Glomerular visceral epithelial cell (primary cell): ENCODE measurements at regions not wholly inside any gene's neighbourhood (a gene's known extent, or its start where the extent isn't known, plus 50 kb on each side); places are given as distances from the start of the nearest gene placed in this dataset.
"Not testable (repeated sequence)": the region's sequence is repeated elsewhere in the genome, so short reads cannot be mapped to it uniquely, and the experiment has no call there.

Source experiments
- DNase-seq: peaks from one replicate; pipeline ENCODE4 v3.0.0-alpha.2; 2016; ENCODE audit errors: extremely low spot score

DNA sequence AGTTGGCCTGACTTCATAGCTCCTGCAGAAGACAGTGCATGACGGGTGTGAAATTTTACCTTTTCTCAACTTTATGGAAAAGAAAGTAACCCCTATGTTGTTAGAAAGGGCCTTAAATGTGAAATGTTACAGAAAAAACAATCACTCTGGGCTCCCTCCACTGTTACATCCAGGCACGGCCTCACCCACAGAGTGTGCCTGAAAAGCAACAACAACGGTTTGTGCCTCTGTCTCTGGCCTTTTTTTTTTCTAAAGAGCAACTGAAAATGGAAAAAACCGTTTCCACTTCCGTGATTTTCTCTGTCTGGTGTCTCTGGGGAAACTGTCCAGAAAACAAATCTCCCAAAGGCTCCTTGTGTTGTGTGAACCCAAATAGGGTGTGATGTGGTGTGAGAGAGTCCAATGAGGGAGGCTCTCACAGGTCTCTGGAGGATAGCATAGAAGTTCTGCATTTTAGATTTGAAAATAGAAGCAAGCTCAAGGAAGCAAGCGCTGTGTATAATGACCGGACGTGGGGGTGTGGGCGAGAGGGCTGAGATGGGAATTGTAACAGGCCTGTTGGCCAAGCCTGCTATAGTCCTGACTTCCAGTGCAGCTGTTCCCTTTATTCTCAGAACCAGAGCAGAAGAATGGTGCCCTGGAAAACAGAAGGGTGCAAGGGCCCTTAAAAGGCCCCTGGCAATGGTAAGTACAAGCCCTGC, 221.8 kb upstream of the TUT7 start:
- DNase-seq = no peak

DNA sequence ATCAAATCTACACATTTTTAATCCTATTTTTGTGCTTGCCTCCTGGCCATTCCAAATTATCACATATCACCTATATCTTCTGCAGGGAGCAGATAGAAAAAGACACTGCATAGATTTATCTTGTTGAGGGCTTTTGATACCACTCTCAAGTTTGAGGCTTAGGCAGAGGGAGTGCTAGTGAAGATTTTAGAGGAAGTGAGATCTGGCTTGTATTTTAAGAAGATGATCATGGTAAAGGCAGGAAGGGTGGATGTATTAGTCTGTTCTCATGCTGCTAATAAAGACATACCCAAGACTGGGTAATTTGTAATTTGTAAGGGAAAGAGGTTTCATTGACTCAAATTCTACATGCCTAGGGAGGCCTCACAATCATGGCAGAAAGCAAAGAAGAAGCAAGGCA, 220.9 kb upstream of the TUT7 start:
- DNase-seq = no peak

DNA sequence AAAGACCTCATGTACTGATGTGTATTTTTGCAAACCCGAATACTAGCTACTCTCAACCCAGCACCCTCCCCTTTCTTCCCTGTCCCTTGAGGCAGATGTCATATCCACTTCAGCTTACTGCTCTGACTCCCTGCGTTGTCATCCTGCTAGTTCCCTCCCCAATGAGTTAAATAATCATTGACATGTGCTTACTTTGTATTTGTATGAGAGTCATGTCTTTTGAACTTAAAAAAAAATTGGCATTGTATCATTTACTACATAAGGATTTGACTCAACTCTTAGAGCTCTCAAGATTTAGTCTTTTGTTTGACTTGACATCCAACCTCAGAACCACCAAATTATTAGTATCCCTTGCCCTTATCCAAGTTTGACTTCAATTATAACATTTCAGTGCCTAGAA, 219.7 kb upstream of the TUT7 start:
- DNase-seq = no peak

DNA sequence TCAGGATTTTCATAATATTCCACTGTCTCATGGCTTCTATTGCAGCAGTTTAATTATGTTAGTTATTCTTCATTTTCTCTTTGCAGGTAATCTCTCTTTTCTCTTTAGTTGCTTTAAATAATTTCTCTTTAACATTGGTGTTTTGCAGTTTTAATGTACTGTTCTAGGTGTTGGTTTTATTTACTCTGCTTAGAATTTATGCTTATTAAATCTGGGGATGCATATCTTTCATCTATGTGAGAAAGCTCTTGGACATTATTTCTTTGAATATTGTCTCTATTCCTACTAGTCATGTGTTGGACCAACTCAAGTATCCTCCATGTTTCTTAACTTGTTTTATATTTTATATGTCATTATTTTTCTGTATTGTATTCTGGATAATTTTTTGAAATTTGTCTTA, 218.7 kb upstream of the TUT7 start:
- no peak for DNase-seq

DNA sequence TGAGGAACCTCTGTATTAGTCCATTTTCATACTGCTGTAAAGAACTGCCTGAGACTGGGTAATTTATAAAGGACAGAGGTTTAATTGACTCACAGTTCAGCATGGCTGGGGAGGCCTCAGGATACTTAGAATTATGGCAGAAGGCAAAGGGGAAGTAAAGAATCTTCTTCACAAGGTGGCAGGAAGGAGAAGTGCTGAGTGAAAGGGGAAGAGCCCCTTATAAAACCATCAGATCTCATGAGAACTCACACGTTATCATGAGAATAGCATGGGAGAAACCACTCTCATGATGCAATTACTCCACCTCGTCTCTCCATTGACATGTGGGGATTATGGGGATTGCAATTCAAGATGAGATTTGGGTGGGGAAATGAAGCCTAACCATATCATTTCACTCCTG, 211.4 kb upstream of the TUT7 start:
- DNase-seq = not testable (repeated sequence)

DNA sequence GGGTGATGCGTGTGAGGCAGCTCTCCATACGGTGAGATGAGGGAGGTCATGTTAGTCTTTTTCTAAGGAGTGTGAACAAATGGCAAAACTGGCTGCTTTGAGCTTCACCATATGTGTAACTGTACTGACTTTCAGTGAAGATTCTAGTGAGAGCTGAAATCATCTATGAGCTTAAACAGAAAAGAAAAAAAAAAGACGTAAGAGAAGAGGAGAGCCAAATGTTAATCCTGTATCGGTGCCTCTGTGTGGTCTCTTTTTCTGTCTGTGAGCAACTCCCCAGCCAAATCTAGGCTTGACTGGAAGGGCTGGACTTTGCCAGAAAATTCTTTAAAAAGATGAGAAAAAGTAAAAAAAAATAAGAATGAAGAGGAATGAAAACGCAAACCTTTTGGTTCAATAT, 209.7 kb upstream of the TUT7 start:
- no peak for DNase-seq

DNA sequence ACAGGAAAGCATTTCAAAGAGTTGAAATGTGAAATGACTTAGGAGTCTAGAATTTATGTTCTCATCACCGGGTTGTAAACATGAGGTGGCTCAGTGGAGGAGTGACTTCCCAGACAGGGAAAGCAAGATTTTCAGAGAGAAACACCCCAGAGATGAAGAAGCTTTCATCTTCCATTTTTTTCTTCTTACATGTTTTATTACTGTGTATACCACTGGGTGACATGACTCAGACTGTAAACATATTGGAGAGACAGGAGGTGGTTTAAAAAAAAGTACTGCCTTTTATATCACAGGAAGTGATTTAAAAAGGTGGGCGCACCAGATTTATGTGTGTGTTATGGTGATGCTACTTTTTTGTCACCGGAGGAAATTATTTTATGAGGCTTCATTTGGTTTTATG, 209.1 kb upstream of the TUT7 start:
- DNase-seq = no peak

DNA sequence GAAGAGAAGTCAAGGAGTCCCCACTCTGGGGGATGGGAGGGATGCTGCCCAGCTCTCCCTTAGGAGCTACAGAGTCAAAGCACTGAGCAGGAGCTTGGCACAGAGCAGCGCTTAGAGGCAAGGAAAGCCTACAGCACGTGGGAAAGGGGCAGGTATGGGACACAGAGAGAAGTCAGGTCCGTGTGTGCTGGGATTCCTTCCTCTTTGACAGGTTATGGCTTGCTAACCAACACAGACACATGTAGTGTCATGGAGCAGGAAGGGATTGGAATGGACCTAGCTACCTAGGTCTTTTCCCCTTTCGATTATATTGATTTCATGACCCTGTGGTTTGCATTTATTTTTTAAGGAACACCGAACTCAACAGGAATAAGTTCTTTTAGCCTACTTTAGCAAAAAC, 208.5 kb upstream of the TUT7 start:
- no peak for DNase-seq

DNA sequence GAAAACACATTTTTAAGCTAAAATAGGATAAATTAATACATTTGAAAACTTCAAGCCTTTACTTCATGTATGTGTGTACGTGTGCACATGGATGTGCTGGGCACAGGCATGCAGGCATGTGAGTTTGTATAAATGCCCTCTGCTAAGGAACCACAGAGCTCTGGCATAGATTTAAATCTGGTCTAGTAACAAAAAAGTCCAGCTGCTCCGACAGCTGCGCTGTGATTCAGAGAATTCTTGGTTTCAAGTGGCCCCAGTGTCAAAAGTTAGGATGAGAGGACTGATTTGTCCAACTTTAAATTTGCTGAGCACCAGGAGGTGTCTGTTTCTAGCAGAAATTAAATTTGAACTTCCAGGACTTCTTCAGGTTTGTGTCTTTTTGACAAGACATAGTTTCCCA, 203.7 kb upstream of the TUT7 start:
- no peak for DNase-seq

DNA sequence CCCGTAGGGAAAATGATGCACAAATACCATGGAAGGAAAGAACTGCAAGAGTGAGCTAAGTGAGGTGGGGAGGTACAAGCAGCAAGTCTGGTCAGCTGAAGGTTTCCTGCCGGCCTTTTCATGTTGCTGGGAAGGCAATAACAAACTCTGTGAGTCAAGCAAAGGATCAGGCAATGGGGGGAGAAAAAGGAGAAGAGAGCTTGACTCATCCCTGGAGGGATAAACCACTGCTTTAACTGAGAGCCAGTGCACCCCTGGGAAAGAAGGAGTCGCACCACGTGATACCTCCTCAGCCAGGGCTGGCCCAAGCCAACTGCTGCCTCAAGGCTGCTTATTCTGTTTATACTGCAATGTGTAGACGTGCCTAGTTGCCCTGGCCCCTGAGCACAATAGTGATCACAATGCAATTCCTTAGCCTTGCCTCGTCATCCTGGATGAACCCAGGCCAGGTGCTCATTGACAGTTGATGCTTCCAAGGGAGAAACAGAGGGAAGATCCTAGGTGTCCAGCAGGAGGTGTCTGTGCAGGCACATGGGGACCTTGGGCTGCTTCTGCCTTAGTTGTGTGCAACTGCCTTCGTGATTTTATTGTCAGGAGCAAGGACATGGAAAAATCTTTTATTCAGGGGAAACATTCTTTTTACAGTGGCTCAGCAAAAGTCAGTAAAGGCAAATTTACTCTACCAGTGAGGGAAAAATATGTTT, 203.0 kb upstream of the TUT7 start:
- no peak for DNase-seq

DNA sequence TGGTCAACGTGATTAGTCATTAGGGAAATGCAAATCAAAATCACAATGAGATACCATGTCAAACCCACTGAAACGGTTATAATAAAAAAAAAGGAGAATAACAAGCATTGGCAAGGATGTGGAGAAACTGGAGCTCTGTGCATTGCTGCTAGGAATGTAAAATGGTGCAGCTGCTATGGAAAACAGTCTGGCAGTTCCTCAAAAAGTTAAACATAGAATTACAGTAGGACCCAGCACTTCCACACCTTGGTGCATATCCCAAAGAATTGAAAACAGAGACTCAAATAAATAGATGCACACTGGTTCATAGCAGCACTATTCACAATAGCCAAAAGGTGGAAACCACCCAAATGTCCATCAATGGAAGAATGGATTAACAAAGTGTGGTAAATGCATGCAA, 201.5 kb upstream of the TUT7 start:
- DNase-seq = no peak

DNA sequence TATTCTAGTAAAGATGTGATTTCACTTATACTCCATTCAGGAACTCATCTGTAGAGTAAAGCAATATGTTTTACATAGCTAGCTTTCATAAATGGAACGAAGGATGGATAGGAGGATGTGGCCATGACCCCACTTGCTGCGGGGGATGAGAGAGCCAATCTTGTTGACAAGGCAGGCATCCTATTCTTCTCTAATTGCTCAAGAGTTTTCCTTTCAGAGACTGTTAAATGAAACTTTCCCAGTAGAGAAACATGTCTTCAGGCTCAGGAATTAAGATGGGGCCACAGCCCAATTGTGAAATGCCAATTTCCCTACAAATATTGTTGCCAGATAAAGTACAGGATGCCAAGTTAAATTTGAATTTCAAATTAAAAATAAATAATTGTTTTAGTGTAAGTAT, 196.2 kb upstream of the TUT7 start:
- no peak for DNase-seq

DNA sequence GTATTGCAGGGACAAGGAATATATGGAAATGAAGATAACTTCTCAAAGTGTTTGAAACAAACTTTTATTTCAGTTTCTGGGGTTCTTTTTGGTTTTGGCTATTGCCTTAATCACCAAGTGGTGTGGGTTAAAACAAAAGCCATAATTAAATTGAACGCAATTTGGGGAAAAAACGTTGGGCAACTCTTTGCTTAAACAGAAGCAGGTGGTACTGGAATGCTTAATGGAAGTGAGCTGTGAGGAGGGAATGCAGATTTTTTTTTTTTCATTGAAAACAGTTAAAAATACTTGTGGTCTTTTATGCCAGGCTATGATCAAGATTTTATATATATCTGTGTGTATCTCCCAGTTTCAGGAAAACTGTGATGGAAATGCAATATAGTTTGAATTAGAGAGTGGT, 195.7 kb upstream of the TUT7 start:
- no peak for DNase-seq

DNA sequence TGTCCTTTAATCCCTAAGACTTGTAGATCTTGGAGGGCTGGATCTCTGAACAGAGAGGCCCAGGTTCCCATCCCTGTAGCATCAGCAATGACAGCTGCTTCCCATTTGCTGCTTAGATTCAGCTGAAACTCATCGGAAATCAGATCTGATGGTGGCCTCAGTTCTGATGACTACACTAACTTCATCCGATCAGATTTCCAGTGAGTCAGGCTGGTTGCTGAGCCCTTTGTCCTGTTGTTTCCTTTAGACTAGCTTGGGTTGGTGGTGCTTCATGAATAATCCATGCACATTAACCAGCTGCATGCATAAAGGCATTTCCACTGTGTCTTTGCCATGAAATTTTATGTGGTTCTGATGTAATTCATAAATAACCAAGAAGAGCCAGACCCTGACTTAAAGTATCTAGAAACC, 195.2 kb upstream of the TUT7 start:
- no peak for DNase-seq

DNA sequence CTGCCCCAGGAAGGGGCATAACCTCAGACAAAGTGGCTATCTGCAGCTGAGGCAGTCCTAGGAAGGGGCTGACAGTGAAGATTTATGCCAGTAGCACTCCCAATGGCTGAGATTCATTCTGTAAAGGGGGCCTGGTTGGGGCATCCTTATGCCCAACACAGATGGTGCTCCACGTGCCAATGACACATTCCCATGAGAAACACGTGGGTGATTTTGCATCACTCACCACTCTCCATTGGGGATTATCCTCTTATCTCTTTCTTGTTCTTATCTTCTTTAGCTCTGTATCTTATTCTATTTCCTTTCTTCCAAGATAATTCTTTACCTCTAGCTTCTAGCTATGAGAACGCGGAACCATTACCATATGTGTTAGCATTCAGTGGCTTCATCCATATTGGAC, 194.0 kb upstream of the TUT7 start:
- no peak for DNase-seq

DNA sequence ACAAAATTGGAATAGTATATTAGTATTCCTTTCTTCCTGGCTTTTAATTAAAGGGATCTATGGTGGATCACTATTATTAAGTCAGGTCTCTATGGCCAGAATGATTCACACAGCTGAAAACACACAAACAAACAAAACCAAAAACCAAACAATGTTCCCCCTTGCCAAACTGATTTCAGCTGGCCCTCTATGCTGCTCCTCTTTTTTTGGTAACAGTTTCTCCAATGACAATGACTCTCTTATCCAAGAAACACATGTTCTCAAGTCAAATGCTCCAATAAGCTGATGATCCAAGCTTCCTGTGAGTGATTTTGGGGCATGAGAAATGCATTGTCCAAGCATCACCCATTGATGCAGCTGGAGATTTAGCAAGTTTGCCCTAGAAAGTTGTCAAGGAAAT, 193.4 kb upstream of the TUT7 start:
- DNase-seq = no peak

DNA sequence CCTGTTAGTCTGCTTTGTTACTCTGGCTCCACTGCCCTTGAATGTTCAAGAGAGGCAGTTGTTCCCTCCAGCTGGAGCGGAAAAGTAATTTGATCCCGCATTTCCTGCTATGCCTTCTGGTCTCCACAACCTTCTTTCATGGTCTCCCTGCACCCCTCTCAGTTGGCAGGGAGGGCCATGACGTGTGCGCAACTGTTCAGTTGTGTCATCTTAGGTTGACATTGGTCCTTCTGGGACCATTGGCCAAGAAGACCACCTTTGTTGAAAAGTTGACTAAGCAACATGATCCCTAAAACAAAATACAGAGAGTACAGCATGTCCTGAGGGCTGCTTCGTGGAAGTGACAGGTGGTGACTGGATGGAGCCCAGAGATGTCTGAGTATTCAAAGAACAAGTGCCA, 192.5 kb upstream of the TUT7 start:
- DNase-seq = no peak

DNA sequence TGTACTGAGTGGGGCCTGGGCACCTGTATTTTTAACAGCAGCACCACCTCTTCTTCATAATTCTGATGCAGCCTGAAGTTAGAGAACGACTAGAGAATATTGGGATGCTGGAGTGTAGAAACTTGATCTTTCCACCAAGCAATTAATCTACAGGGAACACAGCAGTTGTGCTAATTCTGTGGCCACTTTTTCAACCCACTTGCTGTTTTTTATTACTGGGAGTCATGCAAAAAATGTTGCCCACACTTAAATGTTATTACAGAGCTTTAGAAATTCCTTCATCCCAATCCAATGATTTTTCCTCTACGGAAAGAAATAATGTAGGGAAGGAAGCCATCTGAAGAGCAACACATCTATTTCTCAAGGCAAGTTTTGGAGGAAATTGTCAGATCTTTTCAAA, 190.9 kb upstream of the TUT7 start:
- no peak for DNase-seq

DNA sequence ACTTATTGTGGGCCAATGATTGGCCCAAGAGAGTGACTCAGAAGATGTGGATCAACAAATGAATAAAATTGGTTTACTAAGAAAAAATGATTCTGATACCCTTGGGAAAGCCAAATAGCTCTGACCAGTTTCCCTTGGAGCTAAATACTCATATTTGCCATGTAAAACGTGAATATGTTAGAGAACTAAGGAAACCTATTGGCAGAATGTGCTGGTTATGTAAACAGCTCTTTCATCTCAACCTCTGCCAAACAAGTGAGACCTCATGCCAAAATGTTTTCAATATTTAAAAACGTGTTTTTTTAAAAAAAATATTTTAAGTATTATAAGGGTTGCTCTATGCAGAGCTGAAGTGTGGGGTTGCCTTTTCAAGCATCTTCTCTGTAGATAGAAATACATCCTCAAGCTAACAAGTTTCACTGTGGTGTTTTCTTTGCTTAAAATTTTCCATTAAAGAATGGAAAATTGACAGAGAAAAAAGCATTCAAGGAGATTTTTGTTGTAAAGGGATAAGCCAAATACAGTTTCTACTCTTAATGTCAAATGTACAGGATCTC, 186.9 kb upstream of the TUT7 start:
- no peak for DNase-seq

DNA sequence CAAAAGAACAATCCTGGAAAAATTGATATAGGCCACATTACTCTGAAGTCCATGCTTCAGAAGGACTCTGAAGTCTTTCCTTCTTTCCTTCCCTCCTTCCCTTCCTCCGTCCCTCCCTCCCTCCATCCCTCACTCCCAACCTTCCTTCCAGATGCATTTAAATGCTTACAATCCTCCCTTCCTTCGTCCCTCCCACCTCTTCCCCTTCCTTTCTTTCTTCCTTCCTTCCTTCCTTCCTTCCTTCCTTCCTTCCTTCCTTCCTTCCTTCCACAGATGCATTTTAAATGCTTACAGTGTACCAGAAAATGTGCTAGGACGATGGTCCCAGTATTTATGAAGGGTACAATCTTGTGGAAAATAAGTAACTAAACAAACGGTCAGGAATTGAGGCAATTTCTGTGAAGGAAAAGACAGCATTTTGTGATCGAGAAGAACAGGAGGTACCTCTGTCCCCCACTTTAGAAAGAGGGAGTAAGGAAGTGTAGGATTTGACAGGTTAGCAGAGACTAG, 181.3 kb upstream of the TUT7 start:
- no peak for DNase-seq

DNA sequence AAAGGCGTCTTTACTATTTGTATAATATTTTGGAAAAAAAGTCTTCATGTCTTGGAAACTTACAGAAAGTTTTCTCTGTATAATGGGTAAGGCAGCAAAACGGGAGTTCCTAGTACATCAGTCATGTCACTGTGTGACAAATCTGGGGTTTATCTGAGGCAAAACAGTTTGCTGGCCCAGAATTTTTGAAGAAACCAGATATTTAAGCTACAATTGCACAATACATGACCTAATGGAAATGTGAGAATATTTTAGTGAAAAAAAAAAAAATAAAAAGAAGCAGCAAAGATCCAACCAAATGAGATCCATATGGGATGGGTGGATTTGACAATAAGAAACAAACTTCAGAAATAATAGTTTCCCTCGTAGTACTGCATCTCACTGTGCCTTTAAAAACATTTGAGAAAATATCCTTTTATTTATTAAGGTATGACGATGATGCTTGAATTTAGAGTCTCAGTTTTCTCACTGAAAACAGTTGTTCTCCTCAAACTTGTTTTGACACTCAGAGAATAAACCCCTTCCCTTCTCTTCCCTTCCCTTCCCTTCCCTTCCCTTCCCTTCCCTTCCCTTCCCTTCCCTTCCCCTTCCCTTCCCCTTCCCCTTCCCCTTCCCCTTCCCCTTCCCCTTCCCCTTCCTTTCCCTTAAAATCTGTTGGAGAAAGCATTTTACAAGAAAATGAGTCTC, 180.5 kb upstream of the TUT7 start:
- DNase-seq = no peak

DNA sequence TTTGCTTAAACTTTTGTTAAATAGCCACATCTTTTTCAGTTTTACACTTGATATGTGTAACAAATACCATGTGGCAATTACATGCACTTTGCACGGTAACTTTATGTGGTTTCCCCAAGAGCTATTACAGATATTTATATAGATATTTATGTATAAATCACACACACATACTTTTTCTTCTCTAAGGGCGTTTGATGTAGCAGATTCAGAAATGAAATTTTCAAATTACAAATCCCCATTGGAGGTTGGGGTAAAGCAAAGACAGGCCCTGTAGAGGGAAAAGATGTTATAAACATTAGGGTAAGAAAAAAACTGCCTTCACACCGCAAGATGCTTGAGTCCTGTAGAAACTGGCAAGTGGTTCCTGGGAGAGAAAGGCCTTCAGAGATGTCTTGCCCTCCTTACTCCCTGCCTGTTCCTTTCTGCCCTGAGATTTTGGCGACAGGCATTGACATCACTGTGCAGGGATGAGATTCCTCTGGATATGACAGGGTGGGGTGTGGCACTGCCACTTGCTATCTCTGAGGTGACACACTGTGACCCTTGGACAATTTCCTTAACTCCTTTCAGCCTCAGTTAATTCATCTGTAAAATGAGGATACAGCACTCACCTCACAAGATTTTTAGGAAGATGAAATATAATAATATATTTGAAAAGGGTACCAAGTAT, 177.9 kb upstream of the TUT7 start:
- no peak for DNase-seq
